NT2/D1 (cell line): ENCODE measurements at regions not wholly inside any gene's neighbourhood (a gene's known extent, or its start where the extent isn't known, plus 50 kb on each side); places are given as distances from the start of the nearest gene placed in this dataset.
A peak's percentile ranks its signal among the peaks of the same experiment; 100 is the strongest.

ENCODE experiments used
- DNase-seq: peaks from one replicate; pipeline ENCODE4 v3.0.0-alpha.2; 2011; ENCODE audit warnings: low read depth, low spot score
- H3K27me3 ChIP-seq: 2 replicates; pipeline ENCODE4 v1.6.0; 2011; ENCODE audit warnings: mild to moderate bottlenecking; ENCODE audit not compliant: insufficient read length, insufficient read depth
- H3K36me3 ChIP-seq: 2 replicates; pipeline ENCODE4 v1.6.1; 2011; ENCODE audit warnings: mild to moderate bottlenecking, low read length, mixed read lengths; ENCODE audit not compliant: insufficient read depth, insufficient read length
- H3K4me1 ChIP-seq: 2 replicates; pipeline ENCODE4 v1.5.1; 2011; ENCODE audit not compliant: insufficient read depth, insufficient read length
- H3K4me3 ChIP-seq: 2 replicates; pipeline ENCODE4 v1.5.1; 2011; ENCODE audit warnings: low read depth; ENCODE audit not compliant: insufficient read length
- H3K9ac ChIP-seq: 2 replicates; pipeline ENCODE4 v1.6.0; 2011; ENCODE audit warnings: low read depth; ENCODE audit not compliant: insufficient read length
- H3K9me3 ChIP-seq: 2 replicates; pipeline ENCODE4 v1.5.1; 2011; ENCODE audit warnings: mild to moderate bottlenecking, low read length; ENCODE audit not compliant: insufficient read depth
- SUZ12 ChIP-seq: IDR thresholded peaks from 2 replicates; pipeline ENCODE4 v1.6.1; 2011; ENCODE audit not compliant: insufficient read length, insufficient read depth; ENCODE audit errors: extremely low read depth
- YY1 ChIP-seq: IDR thresholded peaks from 2 replicates; pipeline ENCODE4 v1.6.1; 2011; ENCODE audit not compliant: insufficient read length, insufficient read depth
- ZNF274 ChIP-seq: IDR thresholded peaks from 2 replicates; pipeline ENCODE4 v1.6.1; 2011; ENCODE audit warnings: mild to moderate bottlenecking, low read depth, low read length

DNA sequence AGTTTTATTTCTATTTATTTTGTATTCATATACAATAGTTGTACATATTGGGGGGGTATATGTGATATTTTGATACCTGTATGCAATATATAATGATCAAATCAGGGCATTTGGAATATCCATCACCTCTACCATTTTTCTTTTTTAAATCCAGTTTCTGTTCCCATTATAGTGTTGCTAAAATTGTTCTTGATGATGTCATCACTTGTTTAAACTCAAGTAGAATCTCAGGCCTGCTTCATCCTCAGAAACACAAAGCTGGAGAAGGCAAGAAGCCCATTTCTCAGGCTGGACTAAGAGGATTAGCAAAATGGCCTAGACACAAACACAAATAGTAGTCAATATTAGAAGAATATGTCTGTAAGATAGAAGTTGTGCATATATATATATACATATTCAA lies 747.1 kb upstream of the ACVR2A start:
- DNase-seq = no peak
- Histone ChIP-seq H3K4me1 (no peaks in the 10 kb centered on the region), H3K27me3 (no peaks in the 10 kb centered on the region), H3K36me3 (no peaks in the 10 kb centered on the region), H3K4me3 (no peak overlapping the region), H3K9me3 (no peaks in the 10 kb centered on the region), H3K9ac (no peak overlapping the region)
- TF ChIP-seq ZNF274 = no peak
- TF ChIP-seq YY1 = no peak
- TF ChIP-seq SUZ12 = no peak

DNA sequence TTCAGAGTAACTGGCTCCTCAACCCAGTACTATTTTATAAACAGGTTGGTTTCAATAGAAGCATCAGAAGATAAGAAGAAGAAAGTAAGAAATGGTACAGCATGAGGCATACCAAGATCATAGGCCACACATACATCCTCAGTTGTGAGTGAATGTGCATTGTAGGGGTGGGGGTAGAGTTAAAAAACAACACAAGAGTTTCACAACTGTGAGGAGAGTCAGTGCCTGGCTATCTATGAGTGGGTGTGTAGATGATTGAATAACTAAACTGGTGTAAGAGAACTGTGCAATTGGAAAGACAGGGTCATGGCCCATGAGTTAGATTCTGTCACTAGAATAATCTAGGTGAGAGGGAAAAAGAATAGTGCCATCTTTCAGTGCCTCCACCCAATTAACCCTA lies 748.2 kb upstream of the ACVR2A start:
- H3K27me3 ChIP-seq = no peaks in the 10 kb centered on the region
- no peaks in the 10 kb centered on the region for H3K4me1 ChIP-seq
- TF ChIP-seq YY1 (no peak), SUZ12 (no peak), ZNF274 (no peak)
- no peaks in the 10 kb centered on the region for H3K9me3 ChIP-seq
- no peak overlapping the region for H3K9ac ChIP-seq
- no peaks in the 10 kb centered on the region for H3K36me3 ChIP-seq
- DNase-seq = no peak
- H3K4me3 ChIP-seq = no peak overlapping the region

DNA sequence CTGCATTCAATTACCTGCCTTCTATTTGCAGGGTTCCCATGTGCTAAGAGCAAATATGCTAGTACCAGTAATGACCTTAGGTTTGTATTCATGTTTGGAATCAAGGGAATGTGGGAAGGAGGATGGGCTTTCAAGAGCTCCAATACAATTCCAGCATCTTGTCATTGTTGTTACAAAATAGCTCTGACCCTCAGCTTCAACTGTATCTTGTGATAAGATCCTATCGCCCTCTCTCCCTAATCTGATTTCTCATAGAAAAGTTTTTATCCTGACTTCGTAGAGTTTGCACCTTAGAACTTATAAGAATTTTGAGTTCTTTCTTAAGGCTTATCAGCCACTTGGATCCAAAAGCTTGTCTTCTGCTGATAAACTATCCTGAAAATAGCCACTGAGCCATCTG lies 749.5 kb upstream of the ACVR2A start:
- Histone ChIP-seq H3K4me1 (no peaks in the 10 kb centered on the region), H3K9ac (no peak overlapping the region), H3K9me3 (no peaks in the 10 kb centered on the region), H3K36me3 (no peaks in the 10 kb centered on the region), H3K4me3 (no peak overlapping the region), H3K27me3 (no peaks in the 10 kb centered on the region)
- TF ChIP-seq YY1 (no peak), ZNF274 (no peak), SUZ12 (no peak)
- DNase-seq = no peak

DNA sequence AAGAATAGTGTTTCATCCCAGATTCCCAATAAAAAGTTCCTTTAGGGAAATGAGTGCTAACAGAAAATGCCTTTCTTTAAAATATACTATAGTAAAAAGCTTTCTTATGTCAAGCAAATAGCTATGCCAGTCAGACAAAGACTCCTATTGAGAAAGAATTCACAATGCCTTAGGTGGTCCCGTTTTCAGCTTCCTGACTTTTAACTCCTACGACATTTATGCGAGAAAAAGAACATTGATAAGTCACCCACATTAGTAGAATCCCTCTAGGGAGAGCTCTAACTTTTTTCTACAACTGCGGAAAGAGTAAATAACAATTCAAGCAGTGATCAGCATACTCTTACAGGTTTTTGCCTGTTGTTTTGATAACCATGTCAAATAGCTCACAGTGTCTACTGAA lies 750.8 kb upstream of the ACVR2A start:
- Histone ChIP-seq H3K4me3 (no peak overlapping the region), H3K27me3 (no peaks in the 10 kb centered on the region), H3K4me1 (no peaks in the 10 kb centered on the region), H3K9me3 (no peaks in the 10 kb centered on the region), H3K9ac (no peak overlapping the region), H3K36me3 (no peaks in the 10 kb centered on the region)
- peak; percentile 33 for DNase-seq
- TF ChIP-seq YY1 (no peak), SUZ12 (no peak), ZNF274 (no peak)

DNA sequence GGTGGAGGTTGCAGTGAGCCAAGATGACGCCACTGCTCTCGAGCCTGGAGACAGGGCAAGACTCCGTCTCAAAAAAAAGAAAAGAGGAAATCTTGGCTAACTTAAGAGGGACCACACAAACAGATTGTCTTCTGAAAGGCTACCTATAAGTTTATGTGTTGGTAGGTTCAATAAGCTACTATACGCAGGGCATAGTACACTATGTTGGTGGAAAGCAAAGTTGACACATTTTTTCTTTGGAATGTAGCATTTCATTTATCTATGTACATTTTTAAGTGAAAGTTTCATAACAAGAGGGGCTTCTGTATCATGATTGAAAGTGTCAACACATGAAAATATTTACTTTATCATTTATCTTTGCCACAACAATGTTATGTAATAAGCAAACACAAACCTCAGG lies 752.6 kb upstream of the ACVR2A start:
- Histone ChIP-seq H3K9me3 (no peaks in the 10 kb centered on the region), H3K27me3 (no peaks in the 10 kb centered on the region), H3K9ac (no peak overlapping the region), H3K4me3 (no peak overlapping the region), H3K4me1 (no peaks in the 10 kb centered on the region), H3K36me3 (no peaks in the 10 kb centered on the region)
- no peak for DNase-seq
- TF ChIP-seq ZNF274 (no peak), YY1 (no peak), SUZ12 (no peak)

DNA sequence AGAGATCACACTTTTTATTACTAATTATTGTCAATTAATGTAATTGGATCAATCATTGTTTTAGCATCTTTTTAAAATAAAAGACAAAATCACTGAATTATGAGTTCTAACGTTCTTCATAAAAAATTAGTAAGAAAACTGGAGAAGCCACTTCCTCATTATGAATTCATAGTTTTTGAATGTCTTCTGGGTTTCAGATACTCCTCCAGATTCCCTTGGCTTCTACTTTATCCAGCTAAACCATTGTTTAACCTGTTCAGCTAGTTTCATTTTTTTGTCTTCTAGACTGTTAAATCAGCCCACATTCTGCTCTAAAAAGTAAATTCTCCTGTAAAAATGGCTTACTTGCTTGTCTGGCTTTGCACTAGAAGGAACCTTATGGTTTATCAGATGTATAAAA lies 753.4 kb upstream of the ACVR2A start:
- H3K4me3 ChIP-seq = no peak overlapping the region
- no peak for DNase-seq
- TF ChIP-seq ZNF274 (no peak), SUZ12 (no peak), YY1 (no peak)
- H3K36me3 ChIP-seq = no peaks in the 10 kb centered on the region
- no peak overlapping the region for H3K9ac ChIP-seq
- no peaks in the 10 kb centered on the region for H3K9me3 ChIP-seq
- no peaks in the 10 kb centered on the region for H3K4me1 ChIP-seq
- no peaks in the 10 kb centered on the region for H3K27me3 ChIP-seq

DNA sequence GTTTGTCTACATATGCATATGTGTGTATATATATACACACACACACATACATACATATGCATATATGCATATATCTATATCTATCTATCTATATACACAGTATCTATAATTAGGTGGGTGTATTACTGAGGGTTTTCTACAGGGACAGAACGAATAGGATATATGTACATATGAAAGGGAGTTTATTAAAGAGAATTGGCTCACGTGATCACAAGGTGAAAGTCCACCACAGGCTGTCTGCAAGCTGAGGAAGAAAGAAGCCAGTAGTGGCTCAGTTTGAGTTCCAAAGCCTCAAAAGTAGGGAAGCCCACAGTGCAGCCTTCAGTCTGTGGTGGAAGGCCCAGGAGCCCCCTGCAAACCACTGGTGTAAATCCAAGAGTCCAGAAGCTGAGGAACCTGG lies 756.0 kb upstream of the ACVR2A start:
- no peak for TF ChIP-seq SUZ12
- TF ChIP-seq ZNF274 = no peak
- TF ChIP-seq YY1 = no peak
- Histone ChIP-seq H3K4me1 (no peaks in the 10 kb centered on the region), H3K36me3 (no peaks in the 10 kb centered on the region), H3K9ac (no peak overlapping the region), H3K27me3 (no peaks in the 10 kb centered on the region), H3K9me3 (no peaks in the 10 kb centered on the region), H3K4me3 (no peak overlapping the region)
- DNase-seq = no peak

DNA sequence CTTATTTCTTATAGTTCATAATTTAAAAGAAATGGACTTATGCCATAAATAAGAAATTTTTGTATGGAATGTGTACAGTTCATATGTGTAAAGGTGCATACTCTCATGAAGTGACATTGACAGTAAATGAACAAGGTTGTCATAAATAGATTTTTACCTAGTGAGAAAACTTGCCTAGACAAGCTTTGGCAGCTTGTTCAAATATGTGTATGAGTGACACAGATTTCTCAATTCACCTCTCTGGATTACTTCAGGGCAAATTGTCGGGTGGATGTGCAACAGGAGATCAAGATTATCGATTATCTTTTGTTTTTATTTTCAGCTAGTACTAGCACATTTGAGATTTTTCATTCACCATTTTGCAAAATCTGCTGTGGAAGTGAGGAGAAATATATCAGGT lies 758.1 kb upstream of the ACVR2A start:
- no peak overlapping the region for H3K4me3 ChIP-seq
- H3K4me1 ChIP-seq = no peaks in the 10 kb centered on the region
- H3K9me3 ChIP-seq = no peaks in the 10 kb centered on the region
- TF ChIP-seq YY1 (no peak), SUZ12 (no peak), ZNF274 (no peak)
- H3K36me3 ChIP-seq = no peaks in the 10 kb centered on the region
- no peak overlapping the region for H3K9ac ChIP-seq
- DNase-seq = no peak
- no peaks in the 10 kb centered on the region for H3K27me3 ChIP-seq
